K562 (cell line): ENCODE measurements at regions not wholly inside any gene's neighbourhood (a gene's known extent, or its start where the extent isn't known, plus 50 kb on each side); places are given as distances from the start of the nearest gene placed in this dataset.

ENCODE experiments used
- ATAC-seq: fragments of 200-7000 bp; cut with Tn5 transposase; 3 replicates; pipeline ENCODE4 v1.9.1; 2020; ENCODE audit warnings: moderate library complexity
- BruUV-seq: library from RNA; stranded (reverse); fragments of 400-500 nt; replicated peaks from 2 replicates; lab custom pipeline; 2021; lab: Mats Ljungman, UMichigan
- CTCF ChIA-PET: fragments of 300-600 bp; formaldehyde crosslinking; extraction: SDS; loops from one replicate; lab custom pipeline; 2021; ENCODE audit warnings: low intra/inter-chr PET ratio; lab: Yijun Ruan, JAX
- POLR2A ChIA-PET: fragments of 300-600, 350-650 bp; sonication (Branson Sonifier 250); formaldehyde crosslinking; extraction: SDS; loops from one replicate; lab custom pipeline; 2021; ENCODE audit warnings: antibody characterized with exemption, inconsistent platforms; lab: Yijun Ruan, JAX
- DNase-seq, 4 experiments: peaks; one replicate each; pipeline versions ENCODE4 v3.0.0 to v3.0.0-alpha.2; 2011 to 2018; ENCODE audit warnings: low spot score in 3 of 4, mixed read lengths in 3 of 4; ENCODE audit errors: extremely low read depth in 1 of 4
- FAIRE-seq: peaks from 2 replicates; lab custom pipeline; 2011; peaks lifted over from hg19 to GRCh38; lab: Jason Lieb, UNC
- H2AFZ ChIP-seq: 2 replicates; pipeline ENCODE4 v1.6.0; 2011; ENCODE audit warnings: low read depth, low read length, control low read depth, inconsistent platforms
- H3K27ac ChIP-seq: fragments of 200-600 bp; 3 replicates; pipeline ENCODE4 v1.8.0; 2011; ENCODE audit warnings: low read depth, mild to moderate bottlenecking, control low read depth, inconsistent platforms, low read length, moderate library complexity, mixed read lengths; ENCODE audit errors: extremely low read depth
- H3K27me3 ChIP-seq, 2 experiments: fragments of 300-600 bp in 1 of 2; 2 replicates in 1 of 2; 3 replicates in 1 of 2; pipeline versions ENCODE4 v1.6.0 to v1.8.0; 2011; ENCODE audit warnings: inconsistent platforms in 2 of 2, low read length in 2 of 2, mild to moderate bottlenecking in 1 of 2, mixed read lengths in 1 of 2, moderate library complexity in 1 of 2; ENCODE audit not compliant: control insufficient read depth in 2 of 2, insufficient read depth in 2 of 2
- H3K36me3 ChIP-seq: fragments of 300-600 bp; 3 replicates; pipeline ENCODE4 v1.8.0; 2011; ENCODE audit warnings: mild to moderate bottlenecking, low read length, inconsistent platforms; ENCODE audit not compliant: control insufficient read depth, insufficient read depth
- H3K4me1 ChIP-seq, 2 experiments: fragments of 200-600 bp in 1 of 2; replicated peaks in 1 of 2; 2 replicates in 1 of 2; 3 replicates in 1 of 2; pipeline versions ENCODE4 v1.5.1 to v1.8.0; 2011; ENCODE audit warnings: inconsistent platforms in 2 of 2, low read length in 2 of 2, mild to moderate bottlenecking in 1 of 2, mixed read lengths in 1 of 2, moderate library complexity in 1 of 2; ENCODE audit not compliant: control insufficient read depth in 2 of 2, insufficient read depth in 2 of 2
- H3K4me2 ChIP-seq: 2 replicates; pipeline ENCODE4 v1.6.1; 2011; ENCODE audit warnings: low read length, control low read depth, inconsistent platforms, mixed read lengths; ENCODE audit not compliant: insufficient read depth
- H3K4me3 ChIP-seq: fragments of 200-600 bp; sonication (generic), shearing (Covaris generic); 2 replicates; pipeline ENCODE4 v1.5.1; 2016; ENCODE audit warnings: control low read depth, inconsistent platforms
- H3K79me2 ChIP-seq: fragments of 200-600 bp; 3 replicates; pipeline ENCODE4 v1.8.0; 2011; ENCODE audit warnings: low read length, inconsistent platforms; ENCODE audit not compliant: control insufficient read depth, insufficient read depth
- H3K9ac ChIP-seq, 2 experiments: 2 replicates each; pipeline versions ENCODE4 v1.6.0 to v1.6.1; 2011; ENCODE audit warnings: low read depth in 2 of 2, low read length in 2 of 2, control low read depth in 1 of 2, inconsistent platforms in 1 of 2, mild to moderate bottlenecking in 1 of 2, mixed read lengths in 1 of 2; ENCODE audit not compliant: insufficient read depth in 1 of 2
- H3K9me1 ChIP-seq: one replicate; pipeline ENCODE4 v1.6.0; 2011; ENCODE audit warnings: inconsistent platforms, mild to moderate bottlenecking, low read length, moderate library complexity; ENCODE audit not compliant: control insufficient read depth, insufficient read depth
- H3K9me3 ChIP-seq: replicated peaks from 2 replicates; pipeline ENCODE4 v1.5.1; 2011; ENCODE audit warnings: low read depth, low read length, inconsistent platforms; ENCODE audit not compliant: control insufficient read depth, insufficient read depth
- H4K20me1 ChIP-seq: replicated peaks from 2 replicates; pipeline ENCODE4 v1.6.1; 2011; ENCODE audit warnings: low read length, inconsistent platforms, mixed read lengths; ENCODE audit not compliant: control insufficient read depth, insufficient read depth
- CBX2 ChIP-seq: fragments of 200-600 bp; sonication (generic); IDR thresholded peaks from one replicate; pipeline ENCODE4 v1.6.1; 2012; ENCODE audit warnings: mild to moderate bottlenecking, low read length, inconsistent platforms; ENCODE audit not compliant: insufficient read depth, poor library complexity, severe bottlenecking
- PATZ1 ChIP-seq: fragments of 250-450 bp; sonication (Bioruptor Pico); IDR thresholded peaks from 2 replicates; pipeline ENCODE4 v1.5.0; 2020; ENCODE audit warnings: mild to moderate bottlenecking, borderline replicate concordance
- SUPT5H ChIP-seq: fragments of 450-650 bp; IDR thresholded peaks from 2 replicates; pipeline ENCODE4 v1.6.1; 2016
- TCFL5 ChIP-seq: fragments of 250-450 bp; sonication (Bioruptor Pico); conservative IDR thresholded peaks from 2 replicates; pipeline ENCODE4 v1.6.1; 2021; ENCODE audit warnings: mild to moderate bottlenecking, moderate library complexity, matching md5 sums
- TOE1 ChIP-seq, 2 experiments: fragments of 450-650 bp in 1 of 2; sonication (generic) in 1 of 2; formaldehyde crosslinking in 1 of 2; IDR thresholded peaks; 2 replicates each; pipeline versions ENCODE4 v1.7.1 to v1.8.0; 2016 to 2022; ENCODE audit warnings: borderline replicate concordance in 2 of 2, mild to moderate bottlenecking in 2 of 2, antibody characterized with exemption in 1 of 2, inconsistent platforms in 1 of 2, low read depth in 1 of 2, missing genetic modification reagents in 1 of 2, moderate library complexity in 1 of 2
- ZNF316 ChIP-seq: fragments of 450-650 bp; IDR thresholded peaks from 2 replicates; pipeline ENCODE4 v1.6.1; 2016
- ZNF583 ChIP-seq: fragments of 250-450 bp; sonication (Bioruptor Pico); IDR thresholded peaks from 2 replicates; pipeline ENCODE4 v1.4.0; 2020
- WGBS: fragments of 100-300 bp; shearing (Covaris generic); methylation state at CpG from one replicate; pipeline ENCODE4 v1.1.6; 2016; ENCODE audit warnings: low coverage, mixed read lengths; ENCODE audit not compliant: insufficient coverage; ENCODE audit errors: missing lambda C conversion rate; 5-methylcytosine and 5-hydroxymethylcytosine counted together
- in situ Hi-C: fragments of 300-500 bp; cut with MboI; formaldehyde crosslinking; loops from 4 replicates; pipeline ENCODE4 v1.15.0; 2018; ENCODE audit warnings: inconsistent platforms, mixed read lengths
- intact Hi-C: fragments of 100-400 bp; cut with micrococcal nuclease; formaldehyde crosslinking; loops from 2 replicates; pipeline ENCODE4 v1.14.2; 2022
- TF ChIP-seq, protein P1 (sequence below): fragments of 250-450 bp; sonication (Bioruptor Pico); IDR thresholded peaks from 2 replicates; pipeline ENCODE4 v1.9.0; 2021; ENCODE audit warnings: mild to moderate bottlenecking, inconsistent platforms

GRCh38 chr9:11973511-11973910 lies 719.7 kb upstream of the TYRP1 start:
- no peak overlapping the region for H3K4me3 ChIP-seq
- FAIRE-seq (no peak), DNase-seq (no peak), ATAC-seq (no peak)
- 0% methylated on average over 1 of the region's 1 CpG for WGBS
- H3K36me3 ChIP-seq = no peaks in the 10 kb centered on the region
- H3K79me2 ChIP-seq = no peaks in the 10 kb centered on the region
- H3K9ac ChIP-seq = no peak overlapping the region
- H2AFZ ChIP-seq = no peak overlapping the region
- no peaks in the 10 kb centered on the region for H3K9me3 ChIP-seq
- CTCF ChIA-PET = no interaction called here
- TF ChIP-seq TCFL5 (CRISPR knock-in tag) (no peak), PATZ1 (CRISPR knock-in tag) (no peak), ZNF583 (CRISPR knock-in tag) (no peak), TOE1 (IDR thresholded peaks at IDR 0.05; ENCODE audit: borderline replicate concordance) (no peak), TOE1 (CRISPR knock-in tag; IDR thresholded peaks at IDR 0.05; ENCODE audit: borderline replicate concordance, low read depth) (no peak), ZNF316 (0 out of 2 replicates have a peak, but pooled peaks have one; percentile 34), SUPT5H (no peak), CBX2 (no peak)
- TF ChIP-seq, protein P1, sequence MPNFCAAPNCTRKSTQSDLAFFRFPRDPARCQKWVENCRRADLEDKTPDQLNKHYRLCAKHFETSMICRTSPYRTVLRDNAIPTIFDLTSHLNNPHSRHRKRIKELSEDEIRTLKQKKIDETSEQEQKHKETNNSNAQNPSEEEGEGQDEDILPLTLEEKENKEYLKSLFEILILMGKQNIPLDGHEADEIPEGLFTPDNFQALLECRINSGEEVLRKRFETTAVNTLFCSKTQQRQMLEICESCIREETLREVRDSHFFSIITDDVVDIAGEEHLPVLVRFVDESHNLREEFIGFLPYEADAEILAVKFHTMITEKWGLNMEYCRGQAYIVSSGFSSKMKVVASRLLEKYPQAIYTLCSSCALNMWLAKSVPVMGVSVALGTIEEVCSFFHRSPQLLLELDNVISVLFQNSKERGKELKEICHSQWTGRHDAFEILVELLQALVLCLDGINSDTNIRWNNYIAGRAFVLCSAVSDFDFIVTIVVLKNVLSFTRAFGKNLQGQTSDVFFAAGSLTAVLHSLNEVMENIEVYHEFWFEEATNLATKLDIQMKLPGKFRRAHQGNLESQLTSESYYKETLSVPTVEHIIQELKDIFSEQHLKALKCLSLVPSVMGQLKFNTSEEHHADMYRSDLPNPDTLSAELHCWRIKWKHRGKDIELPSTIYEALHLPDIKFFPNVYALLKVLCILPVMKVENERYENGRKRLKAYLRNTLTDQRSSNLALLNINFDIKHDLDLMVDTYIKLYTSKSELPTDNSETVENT = no peak
- H3K27me3 ChIP-seq = no peaks in the 10 kb centered on the region
- H3K4me1 ChIP-seq = no peaks in the 10 kb centered on the region
- no peaks in the 10 kb centered on the region for H4K20me1 ChIP-seq
- no TSS peak for BruUV-seq
- intact Hi-C loops = no loop called here
- no peak overlapping the region for H3K27ac ChIP-seq
- POLR2A ChIA-PET = no interaction called here
- in situ Hi-C loops = no loop called here
- H3K9me1 ChIP-seq = no peaks in the 10 kb centered on the region
- no peak overlapping the region for H3K4me2 ChIP-seq
